ENCODE measurements at regions not wholly inside any gene's neighbourhood (a gene's known extent, or its start where the extent isn't known, plus 50 kb on each side); places are given as distances from the start of the nearest gene placed in this dataset.

GRCh38 chr16:58931436-58931835 lies 197.3 kb upstream of the GOT2 start:
- H3K4me3 ChIP-seq (ENCODE audit: low read depth, low read length) = no peak overlapping the region
- TF ChIP-seq CTCF (IDR thresholded peaks at IDR 0.05; ENCODE audit: insufficient read depth, low read depth, low read length) = no peak
- DNase-seq (ENCODE audit: low read depth) = no peak

DNA sequence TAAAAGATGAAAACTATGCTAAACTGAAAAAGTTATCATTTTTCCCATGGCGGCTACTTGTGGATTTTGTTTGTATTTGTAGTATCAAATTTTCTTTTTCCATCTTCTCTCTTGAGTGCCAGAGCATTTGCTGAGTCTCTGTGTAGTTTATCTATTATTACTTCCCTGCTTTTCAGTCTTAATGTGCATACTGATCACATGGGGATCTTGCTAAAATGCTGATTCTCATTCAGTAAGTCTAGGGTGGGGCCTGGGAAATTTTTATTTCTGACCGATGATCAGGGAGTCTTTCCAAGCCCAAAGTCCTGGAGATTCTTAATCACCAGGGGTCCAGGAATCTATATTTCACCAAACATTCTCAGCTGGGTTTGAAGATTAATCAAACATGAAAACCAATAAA lies 189.0 kb upstream of the GOT2 start:
- no peak overlapping the region for H3K4me3 ChIP-seq (ENCODE audit: low read depth, low read length)
- TF ChIP-seq CTCF (IDR thresholded peaks at IDR 0.05; ENCODE audit: insufficient read depth, low read depth, low read length) = no peak
- no peak for DNase-seq (ENCODE audit: low read depth)

DNA sequence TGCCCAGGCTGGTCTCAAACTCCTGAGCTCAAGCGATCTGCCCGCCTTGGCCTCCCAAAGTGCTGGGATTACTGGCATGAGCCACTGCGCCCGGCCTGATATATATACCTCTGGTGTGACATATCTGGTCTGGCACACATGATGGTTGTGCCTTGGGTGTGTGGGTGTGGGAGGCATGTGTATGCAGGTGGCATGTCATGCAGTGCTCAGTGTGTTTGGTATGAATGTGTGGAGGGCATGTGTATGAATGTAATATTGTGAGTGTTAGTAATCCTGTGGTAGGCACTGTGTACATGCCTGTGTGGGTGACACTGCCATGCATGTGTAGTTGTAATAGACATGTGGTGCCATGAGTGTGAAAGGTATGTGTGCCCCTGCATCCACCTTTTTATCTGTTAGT lies 179.3 kb upstream of the GOT2 start:
- H3K4me3 ChIP-seq (ENCODE audit: low read depth, low read length) = no peak overlapping the region
- no peak for DNase-seq (ENCODE audit: low read depth)
- no peak for TF ChIP-seq CTCF (IDR thresholded peaks at IDR 0.05; ENCODE audit: insufficient read depth, low read depth, low read length)

DNA sequence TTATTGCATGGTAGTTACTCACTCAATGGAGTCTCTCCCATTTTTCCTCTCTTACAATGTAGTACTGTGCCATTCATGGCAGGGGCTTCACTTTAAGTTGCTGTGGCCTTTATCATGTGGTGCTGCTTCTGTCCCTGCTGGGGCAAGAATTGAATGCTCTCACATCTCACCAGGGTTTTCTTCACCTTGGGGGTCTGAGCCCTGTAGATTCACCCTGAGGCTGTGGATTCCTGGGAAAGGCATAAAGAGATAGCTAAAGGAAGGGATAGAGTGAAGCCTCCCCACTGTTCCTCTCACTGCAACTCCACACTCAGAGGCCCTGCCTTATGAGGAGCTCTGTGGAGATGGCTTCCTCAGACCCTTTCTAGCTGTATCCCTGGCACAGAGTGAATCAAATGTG lies 178.5 kb upstream of the GOT2 start:
- H3K4me3 ChIP-seq (ENCODE audit: low read depth, low read length) = no peak overlapping the region
- TF ChIP-seq CTCF (IDR thresholded peaks at IDR 0.05; ENCODE audit: insufficient read depth, low read depth, low read length) = no peak
- no peak for DNase-seq (ENCODE audit: low read depth)

GRCh38 chr16:58906981-58907715 lies 173.0 kb upstream of the GOT2 start:
- no peak for TF ChIP-seq CTCF (IDR thresholded peaks at IDR 0.05; ENCODE audit: insufficient read depth, low read depth, low read length)
- no peak for DNase-seq (ENCODE audit: low read depth)
- no peak overlapping the region for H3K4me3 ChIP-seq (ENCODE audit: low read depth, low read length)

GRCh38 chr16:58904291-58904690 lies 170.2 kb upstream of the GOT2 start:
- no peak for DNase-seq (ENCODE audit: low read depth)
- H3K4me3 ChIP-seq (ENCODE audit: low read depth, low read length) = no peak overlapping the region
- no peak for TF ChIP-seq CTCF (IDR thresholded peaks at IDR 0.05; ENCODE audit: insufficient read depth, low read depth, low read length)

- TF ChIP-seq CTCF (IDR thresholded peaks at IDR 0.05; ENCODE audit: insufficient read depth, low read depth, low read length) = no peak
- no peak for DNase-seq (ENCODE audit: low read depth)
- H3K4me3 ChIP-seq (ENCODE audit: low read depth, low read length) = no peak overlapping the region
Measured at GRCh38 chr16:58889516-58889915, 155.4 kb upstream of the GOT2 start.

Data from fibroblast of villous mesenchyme (primary cell).